ENCODE measurements at regions not wholly inside any gene's neighbourhood (a gene's known extent, or its start where the extent isn't known, plus 50 kb on each side); places are given as distances from the start of the nearest gene placed in this dataset.
"Not testable (repeated sequence)": the region's sequence is repeated elsewhere in the genome, so short reads cannot be mapped to it uniquely, and the experiment has no call there.

GRCh38 chr3:62926494-62926893, 51.3 kb upstream of the CADPS start:
- peak; percentile 56 for DNase-seq
- H3K36me3 ChIP-seq (replicated peaks; ENCODE audit: control insufficient read depth, insufficient read depth, low read length): no peaks in the 10 kb centered on the region

GRCh38 chr3:62928256-62928655, 53.0 kb upstream of the CADPS start:
- H3K36me3 ChIP-seq (replicated peaks; ENCODE audit: control insufficient read depth, insufficient read depth, low read length): no peaks in the 10 kb centered on the region
- H3K4me3 ChIP-seq (ENCODE audit: insufficient read depth, low read depth, low read length): no peak overlapping the region
- DNase-seq: no peak
- H3K27me3 ChIP-seq (ENCODE audit: control insufficient read depth, insufficient read depth, low read length): no peaks in the 10 kb centered on the region

More at GRCh38 chr3:62926494-62926893, 51.3 kb upstream of the CADPS start:
- Histone ChIP-seq H3K4me3 (ENCODE audit: insufficient read depth, low read depth, low read length) (no peak overlapping the region), H3K27me3 (ENCODE audit: control insufficient read depth, insufficient read depth, low read length) (no peaks in the 10 kb centered on the region)

GRCh38 chr3:62929771-62930170, 54.6 kb upstream of the CADPS start:
- DNase-seq: no peak
- Histone ChIP-seq H3K27me3 (ENCODE audit: control insufficient read depth, insufficient read depth, low read length) (no peaks in the 10 kb centered on the region), H3K36me3 (replicated peaks; ENCODE audit: control insufficient read depth, insufficient read depth, low read length) (no peaks in the 10 kb centered on the region), H3K4me3 (ENCODE audit: insufficient read depth, low read depth, low read length) (no peak overlapping the region)

- H3K27me3 ChIP-seq (ENCODE audit: control insufficient read depth, insufficient read depth, low read length): no peaks in the 10 kb centered on the region
- DNase-seq: no peak
- no peaks in the 10 kb centered on the region for H3K36me3 ChIP-seq (replicated peaks; ENCODE audit: control insufficient read depth, insufficient read depth, low read length)
- no peak overlapping the region for H3K4me3 ChIP-seq (ENCODE audit: insufficient read depth, low read depth, low read length)
Measured at GRCh38 chr3:62935793-62936192, 60.6 kb upstream of the CADPS start.

GRCh38 chr3:62936626-62937254, 61.5 kb upstream of the CADPS start:
- Histone ChIP-seq H3K4me3 (ENCODE audit: insufficient read depth, low read depth, low read length) (no peak overlapping the region), H3K36me3 (replicated peaks; ENCODE audit: control insufficient read depth, insufficient read depth, low read length) (no peaks in the 10 kb centered on the region), H3K27me3 (ENCODE audit: control insufficient read depth, insufficient read depth, low read length) (no peaks in the 10 kb centered on the region)
- DNase-seq: no peak

- Histone ChIP-seq H3K36me3 (replicated peaks; ENCODE audit: control insufficient read depth, insufficient read depth, low read length) (no peaks in the 10 kb centered on the region), H3K4me3 (ENCODE audit: insufficient read depth, low read depth, low read length) (no peak overlapping the region), H3K27me3 (ENCODE audit: control insufficient read depth, insufficient read depth, low read length) (no peaks in the 10 kb centered on the region)
- no peak for DNase-seq
Measured at GRCh38 chr3:62938583-62938982, 63.4 kb upstream of the CADPS start.

GRCh38 chr3:62939707-62940106, 64.5 kb upstream of the CADPS start:
- H3K27me3 ChIP-seq (ENCODE audit: control insufficient read depth, insufficient read depth, low read length): no peaks in the 10 kb centered on the region
- DNase-seq: no peak
- no peaks in the 10 kb centered on the region for H3K36me3 ChIP-seq (replicated peaks; ENCODE audit: control insufficient read depth, insufficient read depth, low read length)
- H3K4me3 ChIP-seq (ENCODE audit: insufficient read depth, low read depth, low read length): no peak overlapping the region

GRCh38 chr3:62940771-62941563, 65.8 kb upstream of the CADPS start:
- Histone ChIP-seq H3K4me3 (ENCODE audit: insufficient read depth, low read depth, low read length) (no peak overlapping the region), H3K36me3 (replicated peaks; ENCODE audit: control insufficient read depth, insufficient read depth, low read length) (no peaks in the 10 kb centered on the region), H3K27me3 (ENCODE audit: control insufficient read depth, insufficient read depth, low read length) (no peaks in the 10 kb centered on the region)
- DNase-seq: no peak

GRCh38 chr3:62942227-62942626, 67.0 kb upstream of the CADPS start:
- no peak for DNase-seq
- H3K36me3 ChIP-seq (replicated peaks; ENCODE audit: control insufficient read depth, insufficient read depth, low read length): no peaks in the 10 kb centered on the region
- H3K27me3 ChIP-seq (ENCODE audit: control insufficient read depth, insufficient read depth, low read length): no peaks in the 10 kb centered on the region
- no peak overlapping the region for H3K4me3 ChIP-seq (ENCODE audit: insufficient read depth, low read depth, low read length)

GRCh38 chr3:62942764-62943163, 67.5 kb upstream of the CADPS start:
- no peaks in the 10 kb centered on the region for H3K36me3 ChIP-seq (replicated peaks; ENCODE audit: control insufficient read depth, insufficient read depth, low read length)
- no peak for DNase-seq
- H3K4me3 ChIP-seq (ENCODE audit: insufficient read depth, low read depth, low read length): no peak overlapping the region
- H3K27me3 ChIP-seq (ENCODE audit: control insufficient read depth, insufficient read depth, low read length): no peaks in the 10 kb centered on the region

- H3K36me3 ChIP-seq (replicated peaks; ENCODE audit: control insufficient read depth, insufficient read depth, low read length): no peaks in the 10 kb centered on the region
- no peak for DNase-seq
- H3K4me3 ChIP-seq (ENCODE audit: insufficient read depth, low read depth, low read length): no peak overlapping the region
- no peaks in the 10 kb centered on the region for H3K27me3 ChIP-seq (ENCODE audit: control insufficient read depth, insufficient read depth, low read length)
Measured at GRCh38 chr3:62948921-62949320, 73.7 kb upstream of the CADPS start.

- no peaks in the 10 kb centered on the region for H3K36me3 ChIP-seq (replicated peaks; ENCODE audit: control insufficient read depth, insufficient read depth, low read length)
- H3K4me3 ChIP-seq (ENCODE audit: insufficient read depth, low read depth, low read length): peak overlapping the region; percentile 26; the same call in 1 of the 2 replicates
- no peaks in the 10 kb centered on the region; the same call in 1 of the 2 replicates for H3K27me3 ChIP-seq (ENCODE audit: control insufficient read depth, insufficient read depth, low read length)
- no peak for DNase-seq
Measured at GRCh38 chr3:62950210-62950609, 75.0 kb upstream of the CADPS start.

GRCh38 chr3:62951037-62951613, 75.9 kb upstream of the CADPS start:
- H3K36me3 ChIP-seq (replicated peaks; ENCODE audit: control insufficient read depth, insufficient read depth, low read length): no peaks in the 10 kb centered on the region
- DNase-seq: no peak
- peak overlapping the region; percentile 16; the same call in 1 of the 2 replicates for H3K4me3 ChIP-seq (ENCODE audit: insufficient read depth, low read depth, low read length)
- no peaks in the 10 kb centered on the region; the same call in 1 of the 2 replicates for H3K27me3 ChIP-seq (ENCODE audit: control insufficient read depth, insufficient read depth, low read length)

GRCh38 chr3:62951880-62952279, 76.7 kb upstream of the CADPS start:
- not testable (repeated sequence) for H3K4me3 ChIP-seq (ENCODE audit: insufficient read depth, low read depth, low read length); H3K27me3 ChIP-seq (ENCODE audit: control insufficient read depth, insufficient read depth, low read length); H3K36me3 ChIP-seq (replicated peaks; ENCODE audit: control insufficient read depth, insufficient read depth, low read length); DNase-seq

- no peaks in the 10 kb centered on the region for H3K36me3 ChIP-seq (replicated peaks; ENCODE audit: control insufficient read depth, insufficient read depth, low read length)
- no peaks in the 10 kb centered on the region; the same call in 1 of the 2 replicates for H3K27me3 ChIP-seq (ENCODE audit: control insufficient read depth, insufficient read depth, low read length)
- DNase-seq: no peak
- no peak overlapping the region for H3K4me3 ChIP-seq (ENCODE audit: insufficient read depth, low read depth, low read length)
Measured at GRCh38 chr3:62954580-62954979, 79.4 kb upstream of the CADPS start.
